WTC11 (cell line): ENCODE measurements at regions not wholly inside any gene's neighbourhood (a gene's known extent, or its start where the extent isn't known, plus 50 kb on each side); places are given as distances from the start of the nearest gene placed in this dataset.

Experiments
- ATAC-seq: fragments of 200-7000 bp; cut with Tn5 transposase; 2 replicates; pipeline ENCODE4 v1.10.0; 2021; ENCODE audit warnings: mild to moderate bottlenecking, moderate library complexity
- CTCF ChIA-PET: fragments of 300-600 bp; sonication (Branson Sonifier 250); formaldehyde crosslinking; loops from one replicate; lab custom pipeline; 2021; ENCODE audit warnings: antibody characterized with exemption; lab: Charles Lee
- POLR2A ChIA-PET: fragments of 350-600 bp; sonication (Branson Sonifier 250); formaldehyde crosslinking; loops from one replicate; lab custom pipeline; 2021; ENCODE audit warnings: antibody characterized with exemption; lab: Charles Lee
- DNase-seq: peaks from one replicate; pipeline ENCODE4 v3.0.0; 2021; ENCODE audit warnings: low spot score
- H3K27ac Mint-ChIP-seq: 2 replicates; pipeline ENCODE4 v1.8.0; 2021; ENCODE audit warnings: mixed read lengths
- H3K27me3 Mint-ChIP-seq: 2 replicates; pipeline ENCODE4 v1.8.0; 2021; ENCODE audit warnings: low read depth, mild to moderate bottlenecking, moderate library complexity, mixed read lengths
- H3K36me3 Mint-ChIP-seq: 2 replicates; pipeline ENCODE4 v1.8.0; 2021; ENCODE audit warnings: mixed read lengths
- H3K4me1 Mint-ChIP-seq: 2 replicates; pipeline ENCODE4 v1.8.0; 2022; ENCODE audit warnings: mixed read lengths
- H3K4me3 Mint-ChIP-seq: 2 replicates; pipeline ENCODE4 v1.8.0; 2021; ENCODE audit warnings: mild to moderate bottlenecking, moderate library complexity, mixed read lengths
- H3K9me3 Mint-ChIP-seq: 2 replicates; pipeline ENCODE4 v1.8.0; 2021; ENCODE audit warnings: mixed read lengths
- ATF1 ChIP-seq: sonication (generic); formaldehyde crosslinking; IDR thresholded peaks from 2 replicates; pipeline ENCODE4 v1.8.1; 2023; ENCODE audit warnings: mild to moderate bottlenecking, moderate library complexity, missing genetic modification reagents
- EMX1 ChIP-seq: fragments of 250-450 bp; sonication (Bioruptor Pico); IDR thresholded peaks from 2 replicates; pipeline ENCODE4 v1.8.0; 2021; ENCODE audit warnings: mild to moderate bottlenecking
- ESRRA ChIP-seq: sonication (generic); formaldehyde crosslinking; IDR thresholded peaks from 2 replicates; pipeline ENCODE4 v1.8.1; 2022; ENCODE audit warnings: mild to moderate bottlenecking, missing genetic modification reagents, borderline replicate concordance
- FOXJ3 ChIP-seq: sonication (generic); formaldehyde crosslinking; IDR thresholded peaks from 2 replicates; pipeline ENCODE4 v1.9.0; 2021; ENCODE audit warnings: missing genetic modification reagents, mild to moderate bottlenecking, borderline replicate concordance
- NR2C2 ChIP-seq: sonication (generic); formaldehyde crosslinking; IDR thresholded peaks from 2 replicates; pipeline ENCODE4 v1.8.0; 2022; ENCODE audit warnings: mild to moderate bottlenecking, missing genetic modification reagents
- SMAD3 ChIP-seq: sonication (generic); formaldehyde crosslinking; IDR thresholded peaks from 2 replicates; pipeline ENCODE4 v1.8.0; 2022; ENCODE audit warnings: missing genetic modification reagents, mild to moderate bottlenecking, borderline replicate concordance
- SMAD4 ChIP-seq: sonication (generic); formaldehyde crosslinking; IDR thresholded peaks from 2 replicates; pipeline ENCODE4 v1.8.0; 2022; ENCODE audit warnings: mild to moderate bottlenecking, missing genetic modification reagents
- ZNF121 ChIP-seq: sonication (generic); formaldehyde crosslinking; IDR thresholded peaks from 2 replicates; pipeline ENCODE4 v1.8.0; 2023; ENCODE audit warnings: missing genetic modification reagents
- TF ChIP-seq, protein P1 (sequence below): sonication (generic); formaldehyde crosslinking; IDR thresholded peaks from 2 replicates; pipeline ENCODE4 v1.8.1; 2022; ENCODE audit warnings: mild to moderate bottlenecking, moderate library complexity, missing genetic modification reagents
- TF ChIP-seq, protein P2 (sequence below): sonication (generic); formaldehyde crosslinking; IDR thresholded peaks from 2 replicates; pipeline ENCODE4 v1.8.1; 2023; ENCODE audit warnings: mild to moderate bottlenecking, moderate library complexity, missing genetic modification reagents
- TF ChIP-seq, protein P3 (sequence below): sonication (generic); formaldehyde crosslinking; IDR thresholded peaks from 2 replicates; pipeline ENCODE4 v1.8.1; 2023; ENCODE audit warnings: mild to moderate bottlenecking, missing genetic modification reagents
- TF ChIP-seq, protein P4 (sequence below): sonication (generic); formaldehyde crosslinking; IDR thresholded peaks from 2 replicates; pipeline ENCODE4 v1.8.1; 2022; ENCODE audit warnings: low read depth, missing genetic modification reagents, borderline replicate concordance
- TF ChIP-seq, protein P5 (sequence below): fragments of 250-450 bp; sonication (Bioruptor Pico); IDR thresholded peaks from 2 replicates; pipeline ENCODE4 v1.9.0; 2021; ENCODE audit warnings: mild to moderate bottlenecking
- TF ChIP-seq, protein P6 (sequence below): sonication (generic); formaldehyde crosslinking; IDR thresholded peaks from 2 replicates; pipeline ENCODE4 v1.8.0; 2023; ENCODE audit warnings: missing genetic modification reagents, mild to moderate bottlenecking, borderline replicate concordance

DNA sequence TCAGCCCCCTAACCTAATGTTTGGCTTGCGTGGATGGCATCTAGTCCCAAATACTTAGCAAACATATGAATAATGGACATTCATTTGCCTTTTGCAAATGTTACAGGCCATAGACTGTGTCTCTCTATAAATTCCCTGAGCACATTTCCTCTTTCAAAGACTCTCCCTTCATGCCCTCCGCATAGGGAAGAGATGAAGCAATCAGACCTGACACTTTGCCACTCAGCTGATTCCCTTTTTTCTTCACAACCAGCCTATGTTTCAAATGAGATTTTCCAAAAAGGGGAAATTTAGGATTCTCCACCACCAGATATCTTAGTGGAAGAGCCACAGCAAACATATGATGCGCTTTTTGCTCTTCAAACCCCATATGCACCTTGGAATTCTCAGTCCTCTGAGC, 453.7 kb downstream of the STK39 start:
- TF ChIP-seq, protein P1, sequence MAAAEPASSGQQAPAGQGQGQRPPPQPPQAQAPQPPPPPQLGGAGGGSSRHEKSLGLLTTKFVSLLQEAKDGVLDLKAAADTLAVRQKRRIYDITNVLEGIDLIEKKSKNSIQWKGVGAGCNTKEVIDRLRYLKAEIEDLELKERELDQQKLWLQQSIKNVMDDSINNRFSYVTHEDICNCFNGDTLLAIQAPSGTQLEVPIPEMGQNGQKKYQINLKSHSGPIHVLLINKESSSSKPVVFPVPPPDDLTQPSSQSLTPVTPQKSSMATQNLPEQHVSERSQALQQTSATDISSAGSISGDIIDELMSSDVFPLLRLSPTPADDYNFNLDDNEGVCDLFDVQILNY (CRISPR knock-in tag), result no peak
- TF ChIP-seq, protein P2, sequence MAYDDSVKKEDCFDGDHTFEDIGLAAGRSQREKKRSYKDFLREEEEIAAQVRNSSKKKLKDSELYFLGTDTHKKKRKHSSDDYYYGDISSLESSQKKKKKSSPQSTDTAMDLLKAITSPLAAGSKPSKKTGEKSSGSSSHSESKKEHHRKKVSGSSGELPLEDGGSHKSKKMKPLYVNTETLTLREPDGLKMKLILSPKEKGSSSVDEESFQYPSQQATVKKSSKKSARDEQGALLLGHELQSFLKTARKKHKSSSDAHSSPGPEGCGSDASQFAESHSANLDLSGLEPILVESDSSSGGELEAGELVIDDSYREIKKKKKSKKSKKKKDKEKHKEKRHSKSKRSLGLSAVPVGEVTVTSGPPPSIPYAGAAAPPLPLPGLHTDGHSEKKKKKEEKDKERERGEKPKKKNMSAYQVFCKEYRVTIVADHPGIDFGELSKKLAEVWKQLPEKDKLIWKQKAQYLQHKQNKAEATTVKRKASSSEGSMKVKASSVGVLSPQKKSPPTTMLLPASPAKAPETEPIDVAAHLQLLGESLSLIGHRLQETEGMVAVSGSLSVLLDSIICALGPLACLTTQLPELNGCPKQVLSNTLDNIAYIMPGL (CRISPR knock-in tag), result no peak
- no peak for TF ChIP-seq EMX1 (CRISPR knock-in tag)
- TF ChIP-seq, protein P3, sequence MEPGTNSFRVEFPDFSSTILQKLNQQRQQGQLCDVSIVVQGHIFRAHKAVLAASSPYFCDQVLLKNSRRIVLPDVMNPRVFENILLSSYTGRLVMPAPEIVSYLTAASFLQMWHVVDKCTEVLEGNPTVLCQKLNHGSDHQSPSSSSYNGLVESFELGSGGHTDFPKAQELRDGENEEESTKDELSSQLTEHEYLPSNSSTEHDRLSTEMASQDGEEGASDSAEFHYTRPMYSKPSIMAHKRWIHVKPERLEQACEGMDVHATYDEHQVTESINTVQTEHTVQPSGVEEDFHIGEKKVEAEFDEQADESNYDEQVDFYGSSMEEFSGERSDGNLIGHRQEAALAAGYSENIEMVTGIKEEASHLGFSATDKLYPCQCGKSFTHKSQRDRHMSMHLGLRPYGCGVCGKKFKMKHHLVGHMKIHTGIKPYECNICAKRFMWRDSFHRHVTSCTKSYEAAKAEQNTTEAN (CRISPR knock-in tag), result no peak
- TF ChIP-seq, protein P4, sequence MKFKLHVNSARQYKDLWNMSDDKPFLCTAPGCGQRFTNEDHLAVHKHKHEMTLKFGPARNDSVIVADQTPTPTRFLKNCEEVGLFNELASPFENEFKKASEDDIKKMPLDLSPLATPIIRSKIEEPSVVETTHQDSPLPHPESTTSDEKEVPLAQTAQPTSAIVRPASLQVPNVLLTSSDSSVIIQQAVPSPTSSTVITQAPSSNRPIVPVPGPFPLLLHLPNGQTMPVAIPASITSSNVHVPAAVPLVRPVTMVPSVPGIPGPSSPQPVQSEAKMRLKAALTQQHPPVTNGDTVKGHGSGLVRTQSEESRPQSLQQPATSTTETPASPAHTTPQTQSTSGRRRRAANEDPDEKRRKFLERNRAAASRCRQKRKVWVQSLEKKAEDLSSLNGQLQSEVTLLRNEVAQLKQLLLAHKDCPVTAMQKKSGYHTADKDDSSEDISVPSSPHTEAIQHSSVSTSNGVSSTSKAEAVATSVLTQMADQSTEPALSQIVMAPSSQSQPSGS, result no peak
- no peak for TF ChIP-seq NR2C2
- no peak for TF ChIP-seq ZNF121
- no peak for TF ChIP-seq ATF1 (CRISPR knock-in tag)
- no peak overlapping the region; the same call in 1 of the 2 replicates for H3K27ac Mint-ChIP-seq

DNA sequence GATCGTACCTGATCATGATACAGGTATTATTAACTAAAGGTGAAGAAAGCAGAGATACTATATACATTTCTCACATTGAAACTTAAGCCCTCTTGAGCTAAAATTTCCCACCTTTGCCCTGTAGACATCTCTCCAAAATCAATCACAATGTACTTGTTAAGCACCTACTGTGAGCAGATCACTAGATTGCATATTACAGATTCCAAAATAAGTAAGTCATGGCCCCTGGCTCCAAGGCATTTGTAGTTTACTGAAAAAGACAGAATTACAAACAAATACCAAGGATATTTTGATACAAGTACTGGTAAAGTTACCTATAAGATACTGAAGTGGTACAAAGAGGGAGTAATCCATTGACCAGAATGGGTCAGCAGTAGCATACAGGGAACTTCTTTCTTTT, 455.3 kb downstream of the STK39 start:
- TF ChIP-seq EMX1 (CRISPR knock-in tag) (no peak), SMAD3 (CRISPR knock-in tag) (no peak), SMAD4 (no peak)
- ChIA-PET CTCF (no interaction called here), POLR2A (no interaction called here)
- Mint-ChIP-seq H3K27me3 (no peaks in the 10 kb centered on the region), H3K9me3 (peaks cover 4% of the 10 kb centered on the region), H3K36me3 (peaks cover 4% of the 10 kb centered on the region), H3K4me1 (peaks cover 44% of the 10 kb centered on the region), H3K4me3 (no peak overlapping the region), H3K27ac (peak overlapping the region; percentile 66)
- peak; percentile 65 for ATAC-seq
- DNase-seq, result no peak

More for the DNA sequence above, 453.7 kb downstream of the STK39 start:
- Mint-ChIP-seq H3K9me3 (peaks cover 12% of the 10 kb centered on the region), H3K4me1 (peaks cover 44% of the 10 kb centered on the region), H3K27me3 (no peaks in the 10 kb centered on the region), H3K36me3 (peaks cover 5% of the 10 kb centered on the region), H3K4me3 (no peak overlapping the region)
- ATAC-seq, result peak; percentile 20; the same call in 1 of the 2 replicates
- no peak for DNase-seq
- CTCF ChIA-PET, result no interaction called here
- POLR2A ChIA-PET, result no interaction called here

DNA sequence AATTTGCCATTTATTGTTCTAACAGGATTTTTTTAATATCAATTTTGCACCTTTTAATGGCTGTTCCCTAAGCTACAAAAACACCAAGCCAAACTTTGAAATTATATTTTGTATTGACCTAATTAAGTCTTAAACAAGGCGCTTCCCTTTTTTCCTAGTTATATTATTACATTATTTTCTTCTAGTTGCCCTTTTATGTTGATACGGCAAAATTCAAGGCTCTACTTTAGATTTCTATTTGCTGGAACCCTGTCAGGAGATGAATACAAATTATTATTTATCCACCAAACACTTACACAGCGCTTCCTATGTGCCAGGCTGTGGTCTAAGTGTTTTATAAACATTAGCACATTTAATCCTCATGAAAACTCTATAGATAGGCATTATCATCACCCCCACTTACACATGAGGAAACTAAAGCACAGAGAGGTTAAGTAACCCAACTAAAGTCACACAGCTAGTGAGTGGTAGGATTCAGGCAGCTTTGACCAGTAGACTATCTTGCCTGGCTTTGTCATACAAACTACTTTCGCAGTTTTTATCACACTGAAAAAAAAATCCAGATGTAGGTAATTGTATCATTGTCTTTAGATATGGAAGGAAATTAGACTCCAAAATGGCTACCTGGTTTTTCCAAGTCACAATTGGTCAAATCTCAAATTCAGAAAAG, 456.5 kb downstream of the STK39 start:
- TF ChIP-seq ZNF121, result no peak
- no peak for TF ChIP-seq FOXJ3 (CRISPR knock-in tag)
- TF ChIP-seq, protein P5, sequence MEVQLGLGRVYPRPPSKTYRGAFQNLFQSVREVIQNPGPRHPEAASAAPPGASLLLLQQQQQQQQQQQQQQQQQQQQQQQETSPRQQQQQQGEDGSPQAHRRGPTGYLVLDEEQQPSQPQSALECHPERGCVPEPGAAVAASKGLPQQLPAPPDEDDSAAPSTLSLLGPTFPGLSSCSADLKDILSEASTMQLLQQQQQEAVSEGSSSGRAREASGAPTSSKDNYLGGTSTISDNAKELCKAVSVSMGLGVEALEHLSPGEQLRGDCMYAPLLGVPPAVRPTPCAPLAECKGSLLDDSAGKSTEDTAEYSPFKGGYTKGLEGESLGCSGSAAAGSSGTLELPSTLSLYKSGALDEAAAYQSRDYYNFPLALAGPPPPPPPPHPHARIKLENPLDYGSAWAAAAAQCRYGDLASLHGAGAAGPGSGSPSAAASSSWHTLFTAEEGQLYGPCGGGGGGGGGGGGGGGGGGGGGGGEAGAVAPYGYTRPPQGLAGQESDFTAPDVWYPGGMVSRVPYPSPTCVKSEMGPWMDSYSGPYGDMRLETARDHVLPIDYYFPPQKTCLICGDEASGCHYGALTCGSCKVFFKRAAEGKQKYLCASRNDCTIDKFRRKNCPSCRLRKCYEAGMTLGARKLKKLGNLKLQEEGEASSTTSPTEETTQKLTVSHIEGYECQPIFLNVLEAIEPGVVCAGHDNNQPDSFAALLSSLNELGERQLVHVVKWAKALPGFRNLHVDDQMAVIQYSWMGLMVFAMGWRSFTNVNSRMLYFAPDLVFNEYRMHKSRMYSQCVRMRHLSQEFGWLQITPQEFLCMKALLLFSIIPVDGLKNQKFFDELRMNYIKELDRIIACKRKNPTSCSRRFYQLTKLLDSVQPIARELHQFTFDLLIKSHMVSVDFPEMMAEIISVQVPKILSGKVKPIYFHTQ, result no peak
- no peak for TF ChIP-seq ESRRA (CRISPR knock-in tag)
- TF ChIP-seq, protein P6, sequence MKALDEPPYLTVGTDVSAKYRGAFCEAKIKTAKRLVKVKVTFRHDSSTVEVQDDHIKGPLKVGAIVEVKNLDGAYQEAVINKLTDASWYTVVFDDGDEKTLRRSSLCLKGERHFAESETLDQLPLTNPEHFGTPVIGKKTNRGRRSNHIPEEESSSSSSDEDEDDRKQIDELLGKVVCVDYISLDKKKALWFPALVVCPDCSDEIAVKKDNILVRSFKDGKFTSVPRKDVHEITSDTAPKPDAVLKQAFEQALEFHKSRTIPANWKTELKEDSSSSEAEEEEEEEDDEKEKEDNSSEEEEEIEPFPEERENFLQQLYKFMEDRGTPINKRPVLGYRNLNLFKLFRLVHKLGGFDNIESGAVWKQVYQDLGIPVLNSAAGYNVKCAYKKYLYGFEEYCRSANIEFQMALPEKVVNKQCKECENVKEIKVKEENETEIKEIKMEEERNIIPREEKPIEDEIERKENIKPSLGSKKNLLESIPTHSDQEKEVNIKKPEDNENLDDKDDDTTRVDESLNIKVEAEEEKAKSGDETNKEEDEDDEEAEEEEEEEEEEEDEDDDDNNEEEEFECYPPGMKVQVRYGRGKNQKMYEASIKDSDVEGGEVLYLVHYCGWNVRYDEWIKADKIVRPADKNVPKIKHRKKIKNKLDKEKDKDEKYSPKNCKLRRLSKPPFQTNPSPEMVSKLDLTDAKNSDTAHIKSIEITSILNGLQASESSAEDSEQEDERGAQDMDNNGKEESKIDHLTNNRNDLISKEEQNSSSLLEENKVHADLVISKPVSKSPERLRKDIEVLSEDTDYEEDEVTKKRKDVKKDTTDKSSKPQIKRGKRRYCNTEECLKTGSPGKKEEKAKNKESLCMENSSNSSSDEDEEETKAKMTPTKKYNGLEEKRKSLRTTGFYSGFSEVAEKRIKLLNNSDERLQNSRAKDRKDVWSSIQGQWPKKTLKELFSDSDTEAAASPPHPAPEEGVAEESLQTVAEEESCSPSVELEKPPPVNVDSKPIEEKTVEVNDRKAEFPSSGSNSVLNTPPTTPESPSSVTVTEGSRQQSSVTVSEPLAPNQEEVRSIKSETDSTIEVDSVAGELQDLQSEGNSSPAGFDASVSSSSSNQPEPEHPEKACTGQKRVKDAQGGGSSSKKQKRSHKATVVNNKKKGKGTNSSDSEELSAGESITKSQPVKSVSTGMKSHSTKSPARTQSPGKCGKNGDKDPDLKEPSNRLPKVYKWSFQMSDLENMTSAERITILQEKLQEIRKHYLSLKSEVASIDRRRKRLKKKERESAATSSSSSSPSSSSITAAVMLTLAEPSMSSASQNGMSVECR (CRISPR knock-in tag), result no peak
- CTCF ChIA-PET, result interaction anchor here (1.6 kb wide), 1 partner anchor 54 kb away, joined by 6 read pairs; no protein-coding TSS in a partner anchor
- no peak overlapping the region for H3K4me3 Mint-ChIP-seq
- peaks cover 54% of the 10 kb centered on the region for H3K4me1 Mint-ChIP-seq
- no peaks in the 10 kb centered on the region for H3K27me3 Mint-ChIP-seq
- H3K27ac Mint-ChIP-seq, result no peak overlapping the region
- no peak for ATAC-seq
- POLR2A ChIA-PET, result no interaction called here
- H3K9me3 Mint-ChIP-seq, result no peaks in the 10 kb centered on the region
- no peak for DNase-seq
- no peaks in the 10 kb centered on the region for H3K36me3 Mint-ChIP-seq
